ENCODE measurements at regions not wholly inside any gene's neighbourhood (a gene's known extent, or its start where the extent isn't known, plus 50 kb on each side); places are given as distances from the start of the nearest gene placed in this dataset.

GRCh38 chr5:2983583-2984300 is 232.3 kb upstream of the IRX2 start:
- DNase-seq = no peak

DNA sequence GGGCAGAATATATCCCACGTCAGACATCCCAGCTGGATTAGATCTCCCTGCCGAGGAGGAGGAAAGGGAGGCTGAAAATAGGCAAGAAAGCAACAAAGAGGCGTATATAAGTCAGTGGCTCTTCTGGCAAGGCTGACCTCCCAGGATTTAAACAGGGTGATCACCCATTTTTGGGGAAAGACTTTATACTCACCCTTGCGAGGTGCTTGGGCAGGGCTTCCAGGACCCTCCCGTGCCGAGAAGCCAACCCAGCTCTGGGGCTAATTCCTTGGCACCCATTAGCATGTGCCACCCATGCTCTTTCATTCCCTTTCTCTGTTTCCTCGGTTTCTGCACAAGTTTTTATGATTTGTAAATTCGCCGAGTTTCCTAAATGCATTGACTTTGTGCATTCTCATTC is 230.2 kb upstream of the IRX2 start:
- DNase-seq = no peak

- no peak for DNase-seq
These were observed 229.6 kb upstream of the IRX2 start for GRCh38 chr5:2981035-2981434.

GRCh38 chr5:2960294-2960693 is 208.8 kb upstream of the IRX2 start:
- DNase-seq = no peak

GRCh38 chr5:2958976-2959375 is 207.5 kb upstream of the IRX2 start:
- no peak for DNase-seq

DNA sequence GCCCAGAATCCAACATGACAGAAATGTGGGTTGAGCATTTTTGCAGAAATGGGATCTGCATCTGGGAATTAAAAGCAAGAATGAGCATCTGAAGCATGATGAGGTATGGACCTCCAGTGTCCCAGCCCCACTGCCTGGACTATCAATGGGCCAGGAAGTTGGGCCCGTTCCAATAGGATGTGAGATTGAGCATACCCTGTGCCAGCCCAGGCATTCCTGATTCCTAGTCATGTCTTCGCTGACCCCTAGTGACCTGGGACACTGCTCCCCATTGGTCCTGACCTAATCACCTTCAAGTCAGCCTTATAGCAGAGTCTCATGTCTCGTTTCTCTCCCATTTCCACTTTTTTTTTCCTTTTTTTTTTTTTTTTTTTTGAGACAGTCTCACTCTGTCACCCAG is 197.4 kb upstream of the IRX2 start:
- DNase-seq = no peak

GRCh38 chr5:2946315-2946714 is 194.8 kb upstream of the IRX2 start:
- no peak for DNase-seq

DNA sequence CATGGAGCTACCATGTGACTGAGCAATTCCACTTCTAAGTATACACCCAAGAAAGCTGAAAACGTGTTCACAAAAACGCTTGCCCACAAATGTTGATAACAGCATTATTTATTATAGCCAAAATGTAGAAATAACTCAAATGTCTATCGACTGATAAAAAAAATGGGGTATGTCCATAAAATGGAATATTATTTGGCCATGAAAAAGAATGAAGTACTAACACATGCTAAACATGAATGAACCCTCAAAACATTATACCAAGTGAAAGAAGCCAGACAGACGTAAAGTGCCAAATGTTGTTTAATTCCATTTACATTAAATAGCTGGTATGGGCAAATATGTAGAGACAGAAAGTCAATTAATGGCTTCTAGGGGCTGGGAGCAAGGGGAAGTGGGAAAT is 184.9 kb upstream of the IRX2 start:
- DNase-seq = no peak

GRCh38 chr5:2929779-2930178 is 178.3 kb upstream of the IRX2 start:
- no peak for DNase-seq

- DNase-seq = no peak
These were observed 170.2 kb upstream of the IRX2 start for GRCh38 chr5:2921651-2922050.

- no peak for DNase-seq
These were observed 169.7 kb upstream of the IRX2 start for GRCh38 chr5:2921176-2921575.

GRCh38 chr5:2920312-2920711 is 168.8 kb upstream of the IRX2 start:
- no peak for DNase-seq

- no peak for DNase-seq
These were observed 168.0 kb upstream of the IRX2 start for GRCh38 chr5:2919310-2920018.

GRCh38 chr5:2917524-2917923 is 166.0 kb upstream of the IRX2 start:
- DNase-seq = no peak

- DNase-seq = no peak
These were observed 165.6 kb upstream of the IRX2 start for GRCh38 chr5:2917093-2917492.

DNA sequence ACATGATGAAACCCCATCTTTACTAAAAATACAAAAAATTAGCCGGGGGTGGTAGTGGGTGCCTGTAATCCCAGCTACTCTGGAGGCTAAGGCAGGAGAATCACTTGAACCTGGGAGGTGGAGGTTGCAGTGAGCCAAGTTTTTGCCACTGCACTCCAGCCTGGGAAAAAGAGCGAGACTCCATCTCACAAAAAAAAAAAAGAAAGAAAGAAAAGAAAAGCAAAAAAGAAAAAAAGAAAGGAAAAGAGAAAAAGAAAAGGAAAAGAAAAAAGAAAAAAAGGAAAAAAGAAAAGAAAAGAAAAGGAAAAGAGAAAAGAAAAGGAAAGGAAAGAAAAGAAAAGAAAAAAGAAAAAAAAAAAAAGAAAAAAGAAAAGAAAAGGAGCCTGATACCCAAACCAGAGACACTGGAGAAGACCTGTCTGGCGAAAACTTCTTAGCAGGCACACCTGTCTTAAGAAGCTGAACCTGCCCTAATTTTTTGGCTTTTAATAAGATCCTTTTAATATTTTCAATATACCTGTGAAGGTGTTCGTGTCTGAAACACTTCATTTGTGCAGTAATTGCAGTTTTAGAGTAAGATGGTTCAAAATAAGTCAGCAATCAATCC is 164.7 kb upstream of the IRX2 start:
- no peak for DNase-seq

- no peak for DNase-seq
These were observed 163.6 kb upstream of the IRX2 start for GRCh38 chr5:2914981-2915484.

DNA sequence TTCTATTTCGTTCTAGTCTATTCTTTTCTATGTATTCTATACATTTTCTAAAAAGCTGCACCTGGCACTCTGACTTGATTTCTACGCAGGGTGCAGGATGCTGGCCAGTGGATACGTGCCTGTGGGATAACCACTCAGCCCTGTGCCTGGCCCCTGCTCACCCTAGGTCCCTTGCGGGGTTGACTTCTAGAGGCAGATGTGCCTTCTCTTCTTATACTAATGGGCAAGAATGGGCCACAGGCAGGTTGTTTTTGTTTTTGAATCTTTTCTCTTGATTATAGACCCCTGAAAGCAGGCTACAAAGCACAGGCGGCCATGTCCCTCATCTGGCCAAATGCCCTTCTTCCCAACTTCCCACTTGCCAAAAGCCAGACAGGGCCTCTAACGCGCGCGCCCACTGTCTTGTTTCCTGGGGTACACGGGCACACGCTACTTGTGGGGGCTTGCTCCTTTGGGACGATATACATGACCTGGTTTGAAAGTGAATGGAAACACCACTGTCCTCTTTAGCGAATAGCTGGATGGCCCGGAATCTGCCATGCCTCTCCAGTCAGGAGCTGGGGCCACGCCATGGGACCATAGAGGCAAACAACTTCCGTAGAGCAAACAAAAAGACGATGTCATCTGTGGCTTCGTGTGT is 162.7 kb upstream of the IRX2 start:
- no peak for DNase-seq

DNA sequence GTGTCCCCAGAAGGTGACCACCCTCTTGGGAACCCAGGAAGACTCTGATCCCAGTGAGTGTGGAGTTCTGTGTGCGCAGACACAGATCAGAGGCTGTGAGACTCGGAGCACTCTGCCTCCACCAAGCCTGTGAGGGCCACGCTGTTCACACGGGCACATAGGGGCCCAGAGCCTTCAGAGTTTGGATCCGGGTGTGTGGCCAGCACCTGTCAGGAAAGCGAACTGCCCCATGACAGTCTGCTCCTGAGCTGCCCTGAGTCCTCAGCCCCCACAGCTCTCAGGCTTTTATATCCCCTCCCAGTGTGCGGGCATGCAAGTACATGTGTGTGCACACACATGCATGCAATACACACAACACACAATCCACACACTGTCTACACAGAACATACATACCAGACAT is 161.8 kb upstream of the IRX2 start:
- no peak for DNase-seq

GRCh38 chr5:2912741-2913140 is 161.3 kb upstream of the IRX2 start:
- no peak for DNase-seq

- DNase-seq = no peak
These were observed 159.1 kb upstream of the IRX2 start for GRCh38 chr5:2910401-2911175.

- no peak for DNase-seq
These were observed 157.6 kb upstream of the IRX2 start for GRCh38 chr5:2909035-2909434.

DNA sequence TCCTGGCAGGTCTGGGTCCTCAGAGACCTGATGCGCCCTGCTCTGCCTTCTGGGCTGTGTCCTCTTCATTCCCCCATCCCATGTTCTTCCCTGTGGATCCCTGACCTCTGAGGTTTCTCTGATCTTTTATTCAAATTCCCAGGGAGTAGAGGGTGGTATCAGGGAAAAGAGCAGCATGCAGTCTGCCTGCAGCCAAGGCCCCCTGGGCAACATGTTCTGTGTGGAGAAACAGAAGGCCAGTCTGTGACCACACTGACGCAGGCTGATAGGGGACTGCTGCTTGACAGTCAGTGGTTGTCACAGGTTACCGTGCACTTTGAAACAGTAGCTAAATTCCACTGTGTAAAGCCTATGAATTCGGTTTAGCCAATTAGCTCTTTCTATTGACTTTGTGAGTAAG is 156.6 kb upstream of the IRX2 start:
- DNase-seq = no peak
